NCI-H2227 treated with DMSO at 0.1 percent for 48 hours (cell line): ENCODE measurements at regions not wholly inside any gene's neighbourhood (a gene's known extent, or its start where the extent isn't known, plus 50 kb on each side); places are given as distances from the start of the nearest gene placed in this dataset.
A peak's percentile ranks its signal among the peaks of the same experiment; 100 is the strongest.

Experiments
- DNase-seq: peaks from one replicate; lab custom pipeline; 2025; lab: John Stamatoyannopoulos, UW

GRCh38 chr5:54645882-54646355 is 128.4 kb downstream of the SNX18 start:
- no peak for DNase-seq

DNA sequence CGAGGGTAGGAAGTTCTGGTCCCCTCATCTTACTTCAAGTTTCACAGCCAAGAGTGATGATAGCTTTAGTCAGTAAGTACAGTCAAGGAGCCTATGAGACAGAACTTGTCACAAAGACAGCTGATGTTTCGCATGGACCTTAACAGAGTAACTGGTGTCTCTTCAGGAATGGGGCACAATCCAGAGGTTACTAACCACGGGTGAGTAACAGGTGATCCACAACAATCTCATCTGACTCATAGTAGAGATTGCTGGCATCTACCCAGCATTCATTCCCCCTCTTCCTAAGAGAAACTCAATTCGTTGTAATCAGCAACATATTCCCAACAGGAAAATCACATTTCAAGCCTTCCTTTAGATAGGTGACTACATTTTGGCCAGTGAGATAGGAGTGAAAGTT is 126.7 kb downstream of the SNX18 start:
- DNase-seq: no peak

DNA sequence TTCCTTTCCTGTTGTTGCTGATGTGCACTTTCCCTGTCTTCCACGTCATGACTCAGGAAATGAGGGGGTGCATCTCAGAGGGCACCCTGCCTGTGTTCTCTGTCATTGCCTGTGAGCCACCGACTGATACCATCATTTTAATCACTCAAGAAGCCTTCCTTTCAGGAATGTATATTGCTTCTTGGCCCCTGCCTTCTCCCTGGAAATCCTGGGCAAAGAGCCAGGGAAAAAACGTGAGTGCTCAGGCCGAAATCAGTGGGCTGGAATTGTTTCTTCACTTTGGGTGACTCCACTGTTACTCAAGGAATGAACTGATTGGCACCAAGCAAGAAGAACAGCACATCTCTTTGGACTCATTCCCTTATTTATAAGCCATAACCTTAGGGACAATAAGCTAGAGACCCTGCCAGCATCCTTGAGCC is 126.1 kb downstream of the SNX18 start:
- no peak for DNase-seq

GRCh38 chr5:54639621-54640020 is 122.1 kb downstream of the SNX18 start:
- no peak for DNase-seq

DNA sequence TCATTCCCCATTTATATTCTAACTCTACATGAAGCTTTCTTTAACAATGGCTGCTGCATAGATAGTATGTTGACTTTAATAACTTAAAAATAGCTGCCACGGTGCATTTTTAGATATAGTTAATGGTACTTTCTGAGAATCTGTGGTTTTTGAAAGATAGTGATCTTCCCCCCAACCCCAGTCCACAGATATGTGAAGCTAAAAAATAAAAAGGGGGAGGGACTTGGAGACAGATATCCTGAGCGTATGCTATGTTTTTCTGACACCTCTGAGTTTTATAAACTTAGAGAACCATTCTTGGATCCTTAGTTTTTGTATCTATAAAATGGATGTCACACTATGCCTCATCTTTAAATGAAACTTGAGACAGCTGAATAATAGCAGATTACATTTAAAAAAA is 120.5 kb downstream of the SNX18 start:
- DNase-seq: no peak

DNA sequence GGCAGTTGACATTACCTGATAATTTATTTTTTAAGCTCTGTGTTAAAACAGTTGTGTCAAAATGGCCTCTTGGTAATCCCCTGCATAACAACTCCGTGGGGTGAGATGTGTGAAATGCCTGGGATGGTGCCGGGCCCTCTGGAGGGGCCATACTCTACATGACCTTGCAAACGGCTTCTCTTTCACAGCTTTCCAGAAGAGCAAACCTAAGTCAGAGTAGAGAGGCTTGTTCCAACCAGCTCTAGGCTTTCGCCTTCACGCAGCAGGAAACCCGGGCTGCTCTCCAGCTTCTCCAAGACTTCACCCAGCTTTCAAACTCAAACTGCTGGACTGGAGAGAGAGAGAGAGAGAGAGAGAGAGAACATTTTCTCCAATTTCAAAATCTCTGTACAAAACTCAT is 120.1 kb downstream of the SNX18 start:
- no peak for DNase-seq

DNA sequence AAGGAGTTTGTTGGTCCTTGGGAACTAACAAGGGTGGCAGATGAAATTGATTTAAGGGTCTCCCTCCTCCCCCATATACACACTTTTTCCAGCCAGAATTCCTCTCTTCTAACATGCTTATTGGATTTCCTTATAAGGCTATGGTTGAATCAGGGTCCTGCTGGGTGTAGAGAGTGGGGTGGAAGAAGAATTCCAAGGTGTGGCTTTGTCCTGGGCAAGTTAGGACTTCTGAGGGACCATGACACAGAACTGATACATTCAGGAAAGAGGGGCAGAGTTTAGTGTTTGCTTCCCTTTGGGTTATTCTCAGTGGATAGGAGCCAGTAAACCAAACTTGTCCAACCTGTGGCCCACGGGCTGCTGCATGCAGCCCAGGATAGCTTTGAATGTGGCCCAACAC is 116.5 kb downstream of the SNX18 start:
- DNase-seq: no peak

DNA sequence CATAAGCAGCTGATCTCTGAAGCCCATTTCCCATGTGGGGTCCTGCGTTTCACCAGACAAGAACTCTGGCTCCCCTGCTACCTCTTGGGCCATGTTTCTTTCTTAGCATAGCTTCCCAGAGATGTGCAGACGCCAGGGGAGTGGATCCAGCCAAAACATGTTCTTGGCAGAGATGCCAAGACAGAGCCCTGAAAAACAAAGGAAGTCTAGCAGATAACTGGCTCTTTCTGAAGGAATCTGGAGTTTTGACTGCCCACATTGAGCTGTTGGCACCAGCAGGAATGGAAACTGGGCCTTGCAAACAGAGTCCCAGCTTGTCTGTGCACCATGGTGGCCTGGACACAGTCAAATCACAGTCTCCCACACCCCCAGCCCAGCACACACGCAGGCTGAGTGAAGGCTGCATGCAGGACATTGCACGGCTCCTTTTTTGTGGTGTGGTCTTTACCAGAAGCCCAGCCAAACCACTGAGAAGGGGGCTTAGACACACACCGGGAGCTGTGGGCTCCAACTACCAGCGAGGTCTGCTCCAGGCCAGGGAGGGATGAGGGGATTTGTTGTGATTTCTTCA is 114.7 kb downstream of the SNX18 start:
- DNase-seq: no peak

- no peak for DNase-seq
These were observed 113.3 kb downstream of the SNX18 start for GRCh38 chr5:54630738-54631359.

- DNase-seq: no peak
These were observed 111.6 kb downstream of the SNX18 start for GRCh38 chr5:54629115-54629514.

GRCh38 chr5:54628050-54628449 is 110.5 kb downstream of the SNX18 start:
- DNase-seq: no peak

GRCh38 chr5:54626407-54626806 is 108.8 kb downstream of the SNX18 start:
- no peak for DNase-seq

GRCh38 chr5:54624805-54625568 is 107.4 kb downstream of the SNX18 start:
- DNase-seq: peak; percentile 8

DNA sequence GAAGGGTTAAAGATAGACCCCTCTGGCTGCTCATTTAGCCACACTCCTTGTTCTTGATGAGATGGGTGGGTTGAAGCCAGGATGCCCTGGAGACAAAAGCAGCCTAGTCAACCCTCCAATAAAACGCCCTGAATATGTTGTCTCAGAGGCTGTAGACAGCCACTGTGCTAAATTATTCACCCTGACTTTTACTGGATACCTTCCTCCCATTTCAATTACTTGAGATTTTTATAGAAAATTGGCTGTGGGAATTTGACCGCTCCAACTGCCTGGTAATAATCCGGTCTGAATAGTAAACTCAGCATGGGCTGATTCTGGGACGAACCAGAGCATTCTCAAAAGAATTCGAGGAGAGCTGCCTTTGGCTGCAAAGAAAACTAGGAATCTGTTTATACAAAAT is 104.2 kb downstream of the SNX18 start:
- no peak for DNase-seq

GRCh38 chr5:54621048-54621447 is 103.5 kb downstream of the SNX18 start:
- no peak for DNase-seq

- no peak for DNase-seq
These were observed 102.8 kb downstream of the SNX18 start for GRCh38 chr5:54620141-54620933.

DNA sequence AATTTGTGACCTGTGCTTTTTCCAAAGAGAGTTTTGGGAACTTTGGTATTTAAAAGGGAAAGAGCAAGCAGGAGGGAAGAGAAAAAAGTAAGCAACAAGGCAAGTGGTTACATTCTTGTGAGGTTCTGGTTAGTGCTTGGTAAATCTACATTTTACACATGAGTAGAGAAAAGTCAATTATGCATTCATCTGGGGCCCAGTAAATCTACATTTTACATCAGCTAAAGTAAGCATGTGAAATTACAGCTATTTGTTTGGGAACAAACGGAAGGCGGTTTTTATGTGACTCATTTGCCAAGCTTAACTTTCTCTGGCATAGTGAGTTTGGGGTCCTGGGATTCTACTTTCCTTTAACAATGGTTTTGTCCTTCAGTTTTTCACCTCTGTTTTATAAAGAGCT is 102.2 kb downstream of the SNX18 start:
- no peak for DNase-seq

DNA sequence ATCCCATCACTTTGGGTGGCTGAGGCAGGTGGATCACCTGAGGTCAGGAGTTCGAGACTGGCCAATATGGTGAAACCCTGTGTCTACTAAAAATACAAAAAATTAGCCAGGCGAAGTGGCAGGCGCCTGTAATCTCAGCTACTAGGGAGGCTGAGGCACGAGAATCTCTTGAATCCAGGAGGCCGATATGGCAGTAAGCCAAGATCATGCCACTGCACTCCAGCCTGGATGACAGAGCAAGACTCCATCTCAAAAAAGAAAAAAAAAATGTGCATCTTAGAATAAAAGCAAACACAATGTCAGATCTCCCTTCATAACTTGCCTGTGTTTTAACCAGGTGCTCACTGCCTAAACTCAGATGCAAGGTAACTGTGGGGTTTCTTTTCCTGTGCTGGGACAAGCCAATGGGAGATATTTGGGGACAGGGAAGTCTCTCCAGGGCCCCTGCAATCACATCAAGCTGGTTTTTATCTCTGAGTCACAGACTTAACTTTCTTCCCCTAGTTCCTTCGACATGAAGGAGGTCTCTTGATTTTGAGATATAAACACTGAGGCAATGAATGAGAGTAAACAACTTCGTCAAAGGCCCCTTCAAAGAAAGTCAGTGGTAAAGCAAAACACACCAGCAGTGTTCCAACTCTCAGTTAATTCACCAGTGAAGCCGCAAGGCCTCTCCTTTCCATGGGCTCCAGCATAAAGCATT is 99.1 kb downstream of the SNX18 start:
- DNase-seq: no peak

DNA sequence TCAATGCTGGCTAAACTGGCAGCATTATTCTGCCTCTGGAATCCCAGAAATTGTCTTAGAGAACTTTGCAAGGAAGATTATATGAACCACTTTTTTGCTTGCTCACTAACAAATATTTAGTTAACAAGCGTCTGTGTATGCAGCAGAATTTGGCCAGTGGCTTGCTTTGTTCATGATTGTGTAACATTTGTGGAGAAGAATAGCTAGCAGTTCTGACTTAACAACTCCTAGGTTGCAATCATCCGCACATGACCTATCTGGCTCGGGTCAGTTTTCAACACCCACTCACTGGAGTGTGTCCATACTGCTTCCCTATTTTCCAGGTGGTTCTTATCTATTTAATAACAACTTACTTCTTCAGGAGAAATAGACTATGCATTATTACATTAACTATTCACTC is 98.5 kb downstream of the SNX18 start:
- DNase-seq: no peak

DNA sequence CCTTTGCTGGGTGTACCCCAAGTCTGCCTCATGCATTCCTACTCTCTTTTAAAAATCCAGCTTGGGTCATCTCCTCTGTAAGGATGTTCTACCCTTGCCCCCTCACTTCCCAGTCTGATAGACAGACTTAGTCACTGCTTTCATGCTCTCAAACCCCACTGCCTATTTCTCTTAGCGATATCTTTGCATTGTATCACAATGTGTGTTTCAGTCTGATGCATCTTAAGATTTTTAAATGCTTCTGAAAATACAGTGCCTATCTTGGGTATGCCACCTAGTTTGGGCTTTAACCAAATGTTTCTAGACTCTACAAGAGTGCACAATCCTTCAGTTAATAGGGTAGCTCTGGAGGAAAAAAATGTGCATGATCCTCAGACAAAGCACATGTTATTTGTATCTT is 97.8 kb downstream of the SNX18 start:
- no peak for DNase-seq

DNA sequence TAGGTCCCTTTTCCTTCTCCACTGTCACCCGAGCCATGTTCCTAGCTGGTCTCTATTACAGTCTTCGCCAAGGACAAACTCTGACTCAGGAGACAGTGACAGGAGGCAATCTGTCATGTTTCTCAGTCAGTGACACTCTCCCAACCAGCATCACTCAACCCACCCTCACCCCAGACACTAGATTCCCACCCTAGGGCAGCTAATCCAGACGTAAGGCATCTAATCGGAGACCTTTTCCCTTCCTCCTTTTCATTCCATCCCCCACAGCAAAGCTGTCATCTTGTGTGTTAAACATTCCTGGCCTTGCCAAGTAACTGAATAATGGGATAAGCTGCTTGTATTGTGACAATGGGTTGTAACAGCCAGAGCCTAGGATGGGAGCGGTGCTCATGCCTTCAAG is 95.2 kb downstream of the SNX18 start:
- no peak for DNase-seq
